Parathyroid adenoma (tissue), 2 donors: ENCODE measurements at regions not wholly inside any gene's neighbourhood (a gene's known extent, or its start where the extent isn't known, plus 50 kb on each side); places are given as distances from the start of the nearest gene placed in this dataset.

ENCODE experiments used
- H2AFZ ChIP-seq: fragments of 300-600 bp; sonication (generic); one replicate; pipeline ENCODE4 v1.7.0; 2017; ENCODE audit warnings: antibody characterized with exemption, mild to moderate bottlenecking
- H3K27ac ChIP-seq: fragments of 300-600 bp; sonication (generic); one replicate; pipeline ENCODE4 v1.7.0; 2017
- H3K27me3 ChIP-seq: fragments of 300-600 bp; sonication (generic); one replicate; pipeline ENCODE4 v1.7.0; 2017; ENCODE audit warnings: low read length; ENCODE audit not compliant: control insufficient read depth, insufficient read depth
- H3K36me3 ChIP-seq: fragments of 300-600 bp; sonication (generic); one replicate; pipeline ENCODE4 v1.7.0; 2017; ENCODE audit warnings: low read length; ENCODE audit not compliant: control insufficient read depth, insufficient read depth
- H3K4me1 ChIP-seq: fragments of 300-600 bp; sonication (generic); one replicate; pipeline ENCODE4 v1.7.0; 2017; ENCODE audit warnings: control low read depth
- H3K4me2 ChIP-seq: fragments of 300-600 bp; sonication (generic); one replicate; pipeline ENCODE4 v1.7.0; 2017; ENCODE audit warnings: low read length
- H3K4me3 ChIP-seq: fragments of 300-600 bp; sonication (generic); one replicate; pipeline ENCODE4 v1.7.0; 2017; ENCODE audit warnings: low read depth, low read length
- H3K79me2 ChIP-seq: fragments of 300-600 bp; sonication (generic); one replicate; pipeline ENCODE4 v1.7.0; 2017; ENCODE audit warnings: control low read depth
- H3K9ac ChIP-seq: fragments of 300-600 bp; sonication (generic); one replicate; pipeline ENCODE4 v1.7.0; 2017; ENCODE audit warnings: mild to moderate bottlenecking
- H3K9me3 ChIP-seq: fragments of 300-600 bp; sonication (generic); one replicate; pipeline ENCODE4 v1.7.0; 2017; ENCODE audit warnings: low read length; ENCODE audit not compliant: control insufficient read depth
- TF ChIP-seq, protein P1 (sequence below): fragments of 300-600 bp; sonication (generic); IDR thresholded peaks from one replicate; pipeline ENCODE4 v1.7.0; 2017; ENCODE audit warnings: antibody characterized with exemption, mild to moderate bottlenecking
- donor health status: primary hyperparathyroidism.

DNA sequence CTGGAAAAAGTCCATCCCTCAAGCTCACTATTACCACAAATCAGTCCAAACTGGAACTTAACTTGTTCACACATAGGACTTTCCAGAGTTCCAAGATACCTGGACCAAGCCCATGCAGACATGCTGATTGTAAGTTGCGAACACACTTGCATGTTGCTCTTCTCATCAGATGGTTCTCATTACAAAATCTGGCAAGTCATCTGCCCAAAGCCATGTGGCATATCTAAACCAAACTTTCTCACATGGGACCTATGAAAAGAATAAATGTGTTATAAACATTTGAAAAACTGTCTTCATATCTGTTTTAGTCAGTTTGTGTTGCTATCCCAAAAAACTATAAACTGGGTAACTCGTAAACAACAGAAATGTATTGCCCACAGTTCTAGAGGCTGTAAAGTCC lies 58.8 kb upstream of the MKLN1 start:
- no peak overlapping the region for H3K4me3 ChIP-seq
- H2AFZ ChIP-seq, result no peak overlapping the region
- H3K27me3 ChIP-seq, result no peaks in the 10 kb centered on the region
- no peak overlapping the region for H3K4me2 ChIP-seq
- no peaks in the 10 kb centered on the region for H3K79me2 ChIP-seq
- TF ChIP-seq, protein P1, sequence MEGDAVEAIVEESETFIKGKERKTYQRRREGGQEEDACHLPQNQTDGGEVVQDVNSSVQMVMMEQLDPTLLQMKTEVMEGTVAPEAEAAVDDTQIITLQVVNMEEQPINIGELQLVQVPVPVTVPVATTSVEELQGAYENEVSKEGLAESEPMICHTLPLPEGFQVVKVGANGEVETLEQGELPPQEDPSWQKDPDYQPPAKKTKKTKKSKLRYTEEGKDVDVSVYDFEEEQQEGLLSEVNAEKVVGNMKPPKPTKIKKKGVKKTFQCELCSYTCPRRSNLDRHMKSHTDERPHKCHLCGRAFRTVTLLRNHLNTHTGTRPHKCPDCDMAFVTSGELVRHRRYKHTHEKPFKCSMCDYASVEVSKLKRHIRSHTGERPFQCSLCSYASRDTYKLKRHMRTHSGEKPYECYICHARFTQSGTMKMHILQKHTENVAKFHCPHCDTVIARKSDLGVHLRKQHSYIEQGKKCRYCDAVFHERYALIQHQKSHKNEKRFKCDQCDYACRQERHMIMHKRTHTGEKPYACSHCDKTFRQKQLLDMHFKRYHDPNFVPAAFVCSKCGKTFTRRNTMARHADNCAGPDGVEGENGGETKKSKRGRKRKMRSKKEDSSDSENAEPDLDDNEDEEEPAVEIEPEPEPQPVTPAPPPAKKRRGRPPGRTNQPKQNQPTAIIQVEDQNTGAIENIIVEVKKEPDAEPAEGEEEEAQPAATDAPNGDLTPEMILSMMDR, result no peak
- no peaks in the 10 kb centered on the region for H3K36me3 ChIP-seq
- H3K9me3 ChIP-seq, result no peaks in the 10 kb centered on the region
- no peak overlapping the region for H3K27ac ChIP-seq
- H3K9ac ChIP-seq, result no peak overlapping the region
- H3K4me1 ChIP-seq, result peaks cover 5% of the 10 kb centered on the region

DNA sequence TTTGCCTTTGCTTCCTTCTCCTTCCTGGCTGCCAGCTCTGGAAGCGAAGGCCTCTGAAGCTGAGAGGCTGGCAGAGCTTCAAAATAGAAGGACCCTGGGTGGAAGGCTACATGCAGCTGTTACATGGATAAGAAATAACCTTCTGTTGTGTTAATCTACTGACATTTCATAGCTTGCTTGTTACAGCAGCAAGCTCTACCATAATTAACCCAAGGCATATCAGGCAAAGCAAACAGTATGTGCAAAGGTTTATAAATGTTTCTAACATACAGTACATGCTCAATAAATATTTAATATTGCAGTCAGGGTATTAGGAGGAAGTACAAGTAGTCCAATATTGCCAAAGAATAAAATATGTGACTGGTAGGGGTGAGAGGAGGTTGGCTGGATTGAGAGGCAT lies 55.6 kb upstream of the MKLN1 start:
- Histone ChIP-seq H3K4me2 (no peak overlapping the region), H3K4me3 (no peak overlapping the region), H3K27me3 (no peaks in the 10 kb centered on the region), H3K79me2 (no peaks in the 10 kb centered on the region), H3K9me3 (no peaks in the 10 kb centered on the region), H3K27ac (no peak overlapping the region), H2AFZ (no peak overlapping the region), H3K9ac (no peak overlapping the region), H3K36me3 (no peaks in the 10 kb centered on the region), H3K4me1 (peaks cover 9% of the 10 kb centered on the region)
- TF ChIP-seq, protein P1, result no peak

DNA sequence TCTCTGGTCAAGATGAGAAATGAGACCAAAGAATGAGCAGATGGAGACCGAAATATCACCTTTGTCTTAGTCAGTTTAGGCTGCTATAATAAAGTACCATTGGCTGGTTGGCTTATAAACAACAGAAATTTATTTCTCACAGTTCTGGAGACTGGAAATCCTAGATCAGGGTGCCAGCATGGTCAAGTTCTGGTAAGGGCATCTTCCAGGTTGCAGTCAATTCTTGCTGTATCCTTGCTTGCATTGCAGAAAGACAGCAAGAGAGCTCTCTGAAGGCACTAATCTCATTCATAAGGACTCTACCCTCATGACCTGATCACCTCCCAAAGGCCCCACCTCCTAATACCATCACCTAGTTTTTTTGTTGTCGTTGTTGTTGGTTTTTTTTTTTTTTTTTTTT lies 52.7 kb upstream of the MKLN1 start:
- Histone ChIP-seq H3K79me2 (no peaks in the 10 kb centered on the region), H3K27ac (no peak overlapping the region), H3K36me3 (no peaks in the 10 kb centered on the region), H3K9me3 (no peaks in the 10 kb centered on the region), H3K4me1 (peaks cover 9% of the 10 kb centered on the region), H3K4me3 (no peak overlapping the region), H2AFZ (no peak overlapping the region), H3K4me2 (no peak overlapping the region), H3K27me3 (no peaks in the 10 kb centered on the region), H3K9ac (no peak overlapping the region)
- TF ChIP-seq, protein P1, result no peak

DNA sequence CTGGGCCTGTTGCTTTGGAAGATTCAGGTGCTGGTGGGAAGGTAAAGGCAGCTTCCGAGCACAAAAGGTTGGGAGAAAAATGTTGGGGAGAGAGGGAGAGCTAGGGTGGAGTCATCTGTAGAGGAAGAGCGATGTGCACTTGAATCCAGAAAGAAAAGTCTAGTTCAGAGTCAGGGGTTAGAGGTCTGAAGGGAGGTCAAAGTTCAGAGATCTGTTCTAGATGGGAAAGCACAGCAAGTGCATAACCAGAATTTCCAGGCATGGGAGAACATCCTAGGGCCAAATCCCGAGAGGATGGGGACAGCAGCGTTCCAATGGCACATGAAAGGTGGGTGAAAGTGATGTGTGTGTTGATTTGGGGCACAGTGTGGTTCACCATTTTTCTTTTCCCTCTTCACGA lies 51.5 kb upstream of the MKLN1 start:
- Histone ChIP-seq H3K4me3 (no peak overlapping the region), H3K4me1 (peaks cover 9% of the 10 kb centered on the region), H2AFZ (peak overlapping the region; percentile 24), H3K4me2 (no peak overlapping the region), H3K79me2 (no peaks in the 10 kb centered on the region), H3K27ac (no peak overlapping the region), H3K27me3 (no peaks in the 10 kb centered on the region), H3K9ac (no peak overlapping the region), H3K9me3 (no peaks in the 10 kb centered on the region), H3K36me3 (no peaks in the 10 kb centered on the region)
- TF ChIP-seq, protein P1, result no peak

DNA sequence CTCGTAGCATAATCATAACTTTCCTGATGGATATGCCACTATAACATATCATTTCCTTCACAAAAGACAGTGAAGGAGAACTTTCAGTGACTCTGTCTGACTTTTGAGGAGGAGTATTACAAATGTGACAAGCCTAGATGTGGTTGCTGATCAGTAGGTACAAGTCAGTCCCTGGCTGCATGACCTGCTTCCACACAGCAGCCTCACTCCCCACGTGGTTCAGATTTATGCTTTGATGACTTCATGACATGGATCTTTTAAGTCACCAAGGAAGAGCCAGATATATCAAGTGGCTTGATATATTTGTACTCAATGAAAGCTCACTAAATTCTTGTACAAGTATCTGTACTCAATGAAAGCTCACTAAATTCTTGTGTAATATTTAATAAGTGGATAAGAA lies 50.9 kb upstream of the MKLN1 start:
- no peak overlapping the region for H3K27ac ChIP-seq
- TF ChIP-seq, protein P1, result no peak
- peaks cover 9% of the 10 kb centered on the region for H3K4me1 ChIP-seq
- H2AFZ ChIP-seq, result peak overlapping the region; percentile 24
- no peak overlapping the region for H3K9ac ChIP-seq
- no peak overlapping the region for H3K4me3 ChIP-seq
- no peaks in the 10 kb centered on the region for H3K36me3 ChIP-seq
- no peak overlapping the region for H3K4me2 ChIP-seq
- H3K9me3 ChIP-seq, result no peaks in the 10 kb centered on the region
- H3K79me2 ChIP-seq, result no peaks in the 10 kb centered on the region
- no peaks in the 10 kb centered on the region for H3K27me3 ChIP-seq
